GM12864 (cell line): ENCODE measurements at regions not wholly inside any gene's neighbourhood (a gene's known extent, or its start where the extent isn't known, plus 50 kb on each side); places are given as distances from the start of the nearest gene placed in this dataset.

ENCODE experiments used
- DNase-seq: peaks from one replicate; pipeline ENCODE4 v3.0.0-alpha.2; 2011; ENCODE audit warnings: low read depth
- H3K4me3 ChIP-seq: 2 replicates; pipeline ENCODE4 v1.5.1; 2011; ENCODE audit warnings: mild to moderate bottlenecking, low read depth, low read length, control low read depth
- CTCF ChIP-seq: IDR thresholded peaks from 2 replicates; pipeline ENCODE4 v1.5.1; 2011; ENCODE audit warnings: low read depth, mild to moderate bottlenecking, moderate library complexity, low read length, control low read depth, inconsistent platforms; ENCODE audit errors: missing control alignments

GRCh38 chr6:1075444-1075843 is 236.5 kb upstream of the FOXQ1 start:
- no peak for DNase-seq
- no peak overlapping the region for H3K4me3 ChIP-seq
- TF ChIP-seq CTCF: no peak

- TF ChIP-seq CTCF: no peak
Observed at GRCh38 chr6:1070085-1070521, 241.8 kb upstream of the FOXQ1 start.

GRCh38 chr6:1068905-1069304 is 243.0 kb upstream of the FOXQ1 start:
- H3K4me3 ChIP-seq: no peak overlapping the region
- no peak for DNase-seq
- TF ChIP-seq CTCF: no peak

More at GRCh38 chr6:1070085-1070521, 241.8 kb upstream of the FOXQ1 start:
- H3K4me3 ChIP-seq: no peak overlapping the region
- DNase-seq: no peak

- TF ChIP-seq CTCF: no peak
- no peak overlapping the region for H3K4me3 ChIP-seq
- no peak for DNase-seq
Observed at GRCh38 chr6:1068068-1068467, 243.8 kb upstream of the FOXQ1 start.

- H3K4me3 ChIP-seq: no peak overlapping the region
- TF ChIP-seq CTCF: no peak
- DNase-seq: no peak
Observed at GRCh38 chr6:1067346-1067745, 244.6 kb upstream of the FOXQ1 start.

GRCh38 chr6:1066449-1067090 is 245.3 kb upstream of the FOXQ1 start:
- no peak for TF ChIP-seq CTCF
- no peak for DNase-seq
- no peak overlapping the region for H3K4me3 ChIP-seq

- TF ChIP-seq CTCF: no peak
- no peak overlapping the region for H3K4me3 ChIP-seq
- no peak for DNase-seq
Observed at GRCh38 chr6:1065986-1066385, 245.9 kb upstream of the FOXQ1 start.
